Ascending aorta (tissue), 2 donors: ENCODE measurements at regions not wholly inside any gene's neighbourhood (a gene's known extent, or its start where the extent isn't known, plus 50 kb on each side); places are given as distances from the start of the nearest gene placed in this dataset.

Experiments used
- DNase-seq, 2 donors: peaks; one replicate each; pipeline ENCODE4 v3.0.0-alpha.2; 2019; ENCODE audit warnings: low spot score in 2 of 2
- H3K27ac ChIP-seq, 2 donors: fragments of 200-600 bp; sonication (generic); one replicate each; pipeline ENCODE4 v1.5.1; 2016 to 2017; ENCODE audit warnings: mild to moderate bottlenecking in 1 of 2
- H3K27me3 ChIP-seq: fragments of 200-600 bp; sonication (generic); one replicate; pipeline ENCODE4 v1.5.1; 2017
- H3K36me3 ChIP-seq, 2 donors: fragments of 200-600 bp; sonication (generic); one replicate each; pipeline ENCODE4 v1.5.1; 2016
- H3K4me1 ChIP-seq, 2 donors: fragments of 200-600 bp; sonication (generic); one replicate each; pipeline ENCODE4 v1.5.1; 2016 to 2017; ENCODE audit warnings: mild to moderate bottlenecking in 1 of 2
- H3K4me3 ChIP-seq, 2 donors: fragments of 200-600 bp; sonication (generic); one replicate each; pipeline ENCODE4 v1.5.1; 2016 to 2017; ENCODE audit warnings: mild to moderate bottlenecking in 1 of 2
- H3K9me3 ChIP-seq, 2 donors: fragments of 200-600 bp; sonication (generic); one replicate each; pipeline ENCODE4 v1.5.1; 2016
- intact Hi-C: fragments of 100-400 bp; cut with DNase I; formaldehyde crosslinking; loops from one replicate; pipeline ENCODE4 v1.15.1; 2023
- TF ChIP-seq, protein P1 (sequence below), 3 experiments: fragments of 200-600 bp in 2 of 3; fragments of 450-650 bp in 1 of 3; sonication (generic) in 2 of 3; IDR thresholded peaks; one replicate each; pipeline ENCODE4 v1.5.1; 2016 to 2019; ENCODE audit warnings: antibody characterized with exemption in 3 of 3, mild to moderate bottlenecking in 1 of 3, moderate library complexity in 1 of 3

DNA sequence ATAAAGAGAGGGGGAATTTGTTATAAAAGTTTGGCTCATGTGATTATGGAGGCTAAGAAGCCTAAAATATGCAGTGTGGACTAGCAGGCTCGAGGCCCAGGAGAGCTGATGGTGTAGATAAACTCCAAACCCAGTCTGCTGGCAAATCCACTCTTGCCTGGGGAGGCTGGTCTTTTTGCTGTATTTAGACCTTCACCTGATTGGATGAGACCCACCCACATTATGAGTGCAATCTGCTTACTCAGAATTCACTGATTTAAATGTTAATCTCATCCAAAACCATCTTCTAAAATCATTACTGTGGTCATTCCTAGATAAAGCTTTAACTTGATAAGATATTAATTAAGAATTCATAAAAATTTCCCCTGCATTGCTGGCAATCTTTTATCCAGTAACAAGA is 473.2 kb downstream of the TMA16 start:
- Histone ChIP-seq H3K36me3 (no peaks in the 10 kb centered on the region), H3K9me3 (no peaks in the 10 kb centered on the region), H3K4me1 (no peaks in the 10 kb centered on the region), H3K4me3 (no peak overlapping the region), H3K27me3 (no peaks in the 10 kb centered on the region), H3K27ac (no peak overlapping the region)
- intact Hi-C loops: no loop called here
- TF ChIP-seq, protein P1, sequence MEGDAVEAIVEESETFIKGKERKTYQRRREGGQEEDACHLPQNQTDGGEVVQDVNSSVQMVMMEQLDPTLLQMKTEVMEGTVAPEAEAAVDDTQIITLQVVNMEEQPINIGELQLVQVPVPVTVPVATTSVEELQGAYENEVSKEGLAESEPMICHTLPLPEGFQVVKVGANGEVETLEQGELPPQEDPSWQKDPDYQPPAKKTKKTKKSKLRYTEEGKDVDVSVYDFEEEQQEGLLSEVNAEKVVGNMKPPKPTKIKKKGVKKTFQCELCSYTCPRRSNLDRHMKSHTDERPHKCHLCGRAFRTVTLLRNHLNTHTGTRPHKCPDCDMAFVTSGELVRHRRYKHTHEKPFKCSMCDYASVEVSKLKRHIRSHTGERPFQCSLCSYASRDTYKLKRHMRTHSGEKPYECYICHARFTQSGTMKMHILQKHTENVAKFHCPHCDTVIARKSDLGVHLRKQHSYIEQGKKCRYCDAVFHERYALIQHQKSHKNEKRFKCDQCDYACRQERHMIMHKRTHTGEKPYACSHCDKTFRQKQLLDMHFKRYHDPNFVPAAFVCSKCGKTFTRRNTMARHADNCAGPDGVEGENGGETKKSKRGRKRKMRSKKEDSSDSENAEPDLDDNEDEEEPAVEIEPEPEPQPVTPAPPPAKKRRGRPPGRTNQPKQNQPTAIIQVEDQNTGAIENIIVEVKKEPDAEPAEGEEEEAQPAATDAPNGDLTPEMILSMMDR (IDR thresholded peaks at IDR 0.05): no peak
- DNase-seq: no peak

- DNase-seq: no peak
- no peaks in the 10 kb centered on the region for H3K27me3 ChIP-seq
- no peaks in the 10 kb centered on the region for H3K4me1 ChIP-seq
- H3K36me3 ChIP-seq: no peaks in the 10 kb centered on the region
- TF ChIP-seq, protein P1 (IDR thresholded peaks at IDR 0.05): no peak
- H3K27ac ChIP-seq: no peak overlapping the region
- no peaks in the 10 kb centered on the region for H3K9me3 ChIP-seq
- H3K4me3 ChIP-seq: no peak overlapping the region
- intact Hi-C loops: no loop called here
Measured at GRCh38 chr4:163969291-163969690, 474.8 kb downstream of the TMA16 start.

- TF ChIP-seq, protein P1 (IDR thresholded peaks at IDR 0.05): no peak
- Histone ChIP-seq H3K36me3 (no peaks in the 10 kb centered on the region), H3K4me3 (no peak overlapping the region), H3K4me1 (no peaks in the 10 kb centered on the region), H3K27ac (no peak overlapping the region), H3K9me3 (no peaks in the 10 kb centered on the region), H3K27me3 (no peaks in the 10 kb centered on the region)
- intact Hi-C loops: no loop called here
- DNase-seq: no peak
Measured at GRCh38 chr4:163976588-163976987, 482.1 kb downstream of the TMA16 start.

- intact Hi-C loops: no loop called here
- DNase-seq: no peak
- TF ChIP-seq, protein P1 (IDR thresholded peaks at IDR 0.05): no peak
Measured at GRCh38 chr4:163988391-163988790, 493.9 kb downstream of the TMA16 start.

DNA sequence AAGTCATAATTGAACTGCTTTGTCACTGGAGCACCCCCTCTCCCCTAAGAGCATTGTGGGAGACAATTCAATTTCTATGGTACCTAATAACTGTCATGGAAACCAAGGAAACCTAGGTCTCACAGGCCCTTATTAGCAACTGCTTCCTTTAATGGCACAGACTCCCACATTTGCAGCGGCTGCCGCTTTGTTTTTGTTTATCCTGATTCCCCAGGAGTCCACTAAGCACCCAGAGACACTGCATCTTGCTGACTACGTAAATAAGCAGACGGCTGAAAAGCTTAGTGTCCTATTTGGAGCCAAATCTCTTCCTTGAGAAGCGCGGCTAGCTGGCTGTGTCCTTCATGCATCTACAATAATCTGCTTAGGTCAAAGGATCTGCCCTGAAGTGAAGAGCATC is 494.4 kb downstream of the TMA16 start:
- intact Hi-C loops: no loop called here
- Histone ChIP-seq H3K36me3 (no peaks in the 10 kb centered on the region), H3K27ac (no peak overlapping the region), H3K9me3 (no peaks in the 10 kb centered on the region), H3K27me3 (no peaks in the 10 kb centered on the region), H3K4me3 (no peak overlapping the region), H3K4me1 (no peaks in the 10 kb centered on the region)
- no peak for DNase-seq
- TF ChIP-seq, protein P1 (IDR thresholded peaks at IDR 0.05): no peak

More at GRCh38 chr4:163988391-163988790, 493.9 kb downstream of the TMA16 start:
- no peak overlapping the region for H3K4me3 ChIP-seq
- no peaks in the 10 kb centered on the region for H3K27me3 ChIP-seq
- H3K27ac ChIP-seq: no peak overlapping the region
- no peaks in the 10 kb centered on the region for H3K36me3 ChIP-seq
- H3K4me1 ChIP-seq: no peaks in the 10 kb centered on the region
- no peaks in the 10 kb centered on the region for H3K9me3 ChIP-seq

DNA sequence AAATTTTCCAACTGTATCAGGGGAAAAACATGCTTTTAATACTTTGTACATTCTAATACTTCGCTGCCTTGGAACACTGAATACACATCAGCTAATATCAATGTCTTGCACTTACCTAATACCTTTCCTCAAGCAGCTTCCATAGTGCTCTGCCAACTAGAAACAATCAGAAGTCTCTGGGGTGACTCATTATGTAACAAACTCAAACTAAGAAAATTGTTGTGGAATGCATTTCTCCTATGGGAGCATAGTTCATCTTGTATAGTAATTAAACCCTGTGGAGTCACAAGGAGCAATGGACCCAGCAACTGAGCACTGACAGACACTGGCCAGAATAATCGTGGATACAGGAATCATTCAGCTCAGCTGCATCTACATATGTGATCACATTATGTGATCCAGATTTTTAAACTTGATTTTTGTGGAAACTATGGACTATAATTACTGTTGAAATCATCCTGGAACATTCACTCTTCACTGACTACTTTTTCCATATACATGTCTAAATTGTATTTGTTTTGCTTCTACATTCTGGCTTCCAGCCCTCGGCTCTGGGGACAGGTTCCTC is 496.9 kb downstream of the TMA16 start:
- no peak for DNase-seq
- no peak overlapping the region for H3K27ac ChIP-seq
- intact Hi-C loops: no loop called here
- TF ChIP-seq, protein P1 (IDR thresholded peaks at IDR 0.05): no peak
- H3K36me3 ChIP-seq: no peaks in the 10 kb centered on the region
- no peaks in the 10 kb centered on the region for H3K4me1 ChIP-seq
- no peaks in the 10 kb centered on the region for H3K27me3 ChIP-seq
- no peak overlapping the region for H3K4me3 ChIP-seq
- H3K9me3 ChIP-seq: no peaks in the 10 kb centered on the region
